Renal pelvis (tissue), 1 donor: ENCODE measurements at regions not wholly inside any gene's neighbourhood (a gene's known extent, or its start where the extent isn't known, plus 50 kb on each side); places are given as distances from the start of the nearest gene placed in this dataset.
"Not testable (repeated sequence)": the region's sequence is repeated elsewhere in the genome, so short reads cannot be mapped to it uniquely, and the experiment has no call there.

Source experiments
- DNase-seq: peaks from one replicate; pipeline ENCODE4 v3.0.0-alpha.2; 2013

DNA sequence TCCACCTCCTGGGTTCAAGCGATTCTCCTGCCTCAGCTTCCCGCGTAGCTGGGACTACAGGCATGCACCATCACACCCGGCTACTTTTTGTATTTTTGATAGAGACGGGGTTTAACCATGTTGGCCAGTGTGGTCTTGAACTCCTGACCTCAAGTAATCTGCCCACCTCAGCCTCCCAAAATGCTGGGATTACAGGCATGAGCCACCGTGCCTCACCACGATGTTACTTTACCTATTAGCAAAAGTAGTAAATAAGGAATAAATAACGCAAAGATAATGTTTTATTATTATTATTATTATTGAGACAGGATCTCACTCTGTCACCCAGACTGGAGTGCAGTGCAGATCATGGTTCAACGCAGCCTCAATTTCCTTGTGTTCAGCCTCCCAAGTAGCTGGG, 145.9 kb downstream of the NPIPB5 start:
- not testable (repeated sequence) for DNase-seq

DNA sequence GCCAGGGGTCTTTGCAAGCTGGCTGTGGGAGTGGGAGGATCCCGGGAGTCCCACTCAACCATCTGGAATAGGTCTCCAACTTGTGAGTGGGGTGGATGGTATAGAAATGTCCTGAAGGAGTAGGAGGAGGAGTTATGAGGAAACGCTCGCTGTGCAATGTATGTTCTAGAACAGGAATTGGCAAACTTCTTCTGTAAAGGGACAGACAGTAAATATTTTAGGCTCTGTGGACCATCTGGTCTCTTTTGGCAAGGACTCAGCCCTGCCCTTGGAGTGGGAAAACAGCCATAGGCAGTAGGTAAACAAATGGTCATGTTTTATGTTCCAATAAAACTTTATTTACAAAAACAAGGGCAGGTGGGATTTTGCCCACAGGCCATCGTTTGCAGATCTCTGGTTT, 149.2 kb downstream of the NPIPB5 start:
- DNase-seq = no peak

DNA sequence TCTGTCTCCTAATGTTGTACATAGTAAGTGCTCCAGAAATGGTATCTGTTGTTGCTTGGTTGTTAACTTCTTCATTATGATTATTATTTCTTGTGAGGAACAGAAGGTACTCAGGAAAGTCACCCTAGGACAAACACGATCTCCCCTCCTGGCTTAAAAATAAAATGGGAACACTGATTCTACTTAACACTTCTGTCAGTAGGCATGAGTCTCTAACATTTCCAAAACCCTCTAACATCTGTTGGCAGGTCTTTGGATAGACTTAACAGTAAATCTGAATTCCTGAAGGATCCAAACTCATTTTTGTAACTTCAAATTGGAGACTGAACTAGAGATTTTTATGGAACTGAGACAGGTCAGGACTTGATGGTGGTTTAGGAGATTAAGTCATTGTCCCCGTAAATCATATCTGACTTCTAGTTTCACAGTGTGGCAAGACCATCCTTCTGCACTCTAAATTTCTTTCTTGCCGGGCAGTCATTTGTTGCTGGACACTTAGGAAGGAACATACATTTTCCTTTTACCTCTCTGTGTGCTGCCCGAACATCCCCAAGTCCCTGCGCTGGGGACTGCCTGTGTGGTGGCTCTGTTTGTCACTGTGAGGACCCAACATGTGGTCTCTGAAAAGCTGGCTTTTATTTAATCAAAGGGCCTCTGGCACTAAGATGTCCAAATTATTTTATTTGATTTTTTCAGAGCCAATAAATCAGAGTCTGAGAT, 149.9 kb downstream of the NPIPB5 start:
- DNase-seq = no peak

DNA sequence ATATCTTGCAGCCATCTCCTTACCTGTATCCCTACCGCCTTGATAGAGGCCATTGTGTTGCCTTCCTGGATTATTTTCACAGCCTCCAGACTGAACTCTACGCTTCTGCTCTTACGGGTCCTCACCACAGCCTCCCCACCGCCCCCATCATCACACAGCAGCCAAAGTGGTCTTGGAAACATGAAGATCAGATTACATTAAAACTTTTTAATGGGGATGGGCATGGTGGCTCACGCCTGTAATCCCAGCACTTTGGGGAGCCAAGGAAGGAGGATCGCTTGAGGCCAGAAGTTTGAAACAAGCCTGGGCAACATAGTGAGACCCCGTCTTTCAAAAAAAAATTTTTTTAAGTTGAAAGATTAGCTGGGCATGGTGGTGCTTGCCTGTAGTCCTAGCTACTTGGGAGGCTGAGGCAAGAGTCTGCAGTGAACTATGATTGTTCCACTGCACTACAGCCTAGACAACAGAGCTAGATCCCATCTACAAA, 150.5 kb downstream of the NPIPB5 start:
- no peak for DNase-seq

DNA sequence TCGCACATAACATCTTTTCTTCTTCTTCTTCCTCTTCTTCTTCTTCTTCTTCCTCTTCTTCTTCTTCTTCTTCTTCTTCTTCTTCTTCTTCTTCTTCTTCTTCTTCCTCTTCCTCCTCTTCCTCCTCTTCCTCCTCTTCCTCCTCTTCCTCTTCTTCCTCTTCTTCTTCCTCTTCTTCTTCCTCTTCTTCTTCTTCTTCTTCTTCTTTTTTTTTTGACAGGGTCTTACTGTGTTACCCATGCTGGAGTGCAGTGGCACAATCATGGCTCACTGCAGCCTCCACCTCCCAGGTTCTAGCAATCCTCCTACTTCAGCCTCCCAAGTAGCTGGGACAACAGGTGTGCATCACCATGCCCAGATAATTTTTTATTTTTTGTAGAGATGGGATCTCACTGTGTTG, 151.0 kb upstream of the HS3ST2 start:
- DNase-seq = not testable (repeated sequence)

DNA sequence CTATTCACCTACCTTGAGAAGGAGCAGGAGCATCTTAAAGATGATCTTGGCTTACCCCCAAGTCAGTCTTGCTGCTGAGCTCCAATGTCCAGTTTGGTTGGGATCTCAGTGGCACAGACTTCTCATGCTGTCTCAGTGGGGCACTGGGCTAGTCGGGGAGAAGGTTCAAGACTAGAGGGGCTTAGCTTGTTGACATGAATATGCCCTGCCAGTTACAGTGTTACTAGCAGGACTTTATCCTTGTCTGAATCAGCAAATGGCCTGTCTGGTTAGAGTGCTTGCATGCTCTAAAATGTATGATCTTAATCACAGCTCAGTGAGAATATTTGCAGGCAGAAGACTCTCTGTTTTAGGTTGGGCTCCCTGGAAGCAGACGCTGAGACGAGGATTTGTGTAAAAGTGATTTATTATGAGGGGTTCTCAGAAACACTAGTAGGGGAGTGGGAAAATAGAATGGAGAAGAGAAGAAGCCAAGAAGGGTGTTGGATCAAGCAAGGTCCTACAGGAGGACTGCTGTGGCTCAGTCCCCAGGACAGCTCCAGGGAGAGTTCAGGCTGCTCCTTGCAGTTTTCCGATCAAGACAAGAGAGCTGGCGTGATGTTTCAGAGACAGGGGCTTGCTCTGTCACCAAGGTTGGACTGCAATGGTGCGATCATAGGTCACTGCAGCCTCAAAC, 150.4 kb upstream of the HS3ST2 start:
- DNase-seq = no peak

DNA sequence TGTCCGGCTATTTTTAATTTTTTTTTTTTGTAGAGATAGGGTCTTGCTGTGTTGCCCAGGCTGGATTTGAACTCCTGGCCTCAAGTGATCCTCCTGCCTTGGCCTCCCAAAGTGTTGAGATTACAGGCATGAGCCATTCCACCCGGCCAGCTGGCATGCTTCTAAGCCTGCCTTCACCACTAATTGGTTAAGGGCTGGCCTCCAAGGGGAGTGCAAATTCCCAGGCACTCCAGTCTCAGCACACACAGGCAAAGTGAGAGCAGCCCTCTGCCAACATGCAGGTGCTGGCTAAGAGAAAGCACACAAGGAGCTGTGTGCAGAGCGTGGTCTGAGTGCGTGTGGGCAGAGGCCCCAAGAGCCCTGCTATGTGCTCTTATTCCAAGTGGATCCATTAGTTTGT, 149.8 kb upstream of the HS3ST2 start:
- no peak for DNase-seq

DNA sequence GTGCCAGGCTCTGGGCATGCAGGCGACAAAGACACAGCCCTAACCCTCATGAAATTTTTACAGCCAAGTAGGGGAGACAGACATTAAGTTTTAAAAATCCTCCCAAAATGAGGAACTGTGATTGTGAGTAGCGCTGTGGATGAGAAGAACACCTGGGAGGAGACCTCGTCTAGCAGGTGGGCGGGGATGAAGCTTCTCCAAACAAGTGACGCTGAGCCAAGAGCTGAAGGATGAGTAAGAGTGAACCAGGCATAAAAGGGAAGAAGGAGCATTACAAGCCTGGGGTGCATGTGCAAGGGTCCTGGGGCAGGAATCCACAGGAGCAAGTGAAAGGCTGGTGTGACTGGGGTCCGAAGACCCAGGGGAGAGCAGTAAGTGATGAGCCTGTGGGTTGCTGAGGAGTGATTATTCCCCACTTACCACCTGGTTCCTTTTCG, 149.4 kb upstream of the HS3ST2 start:
- no peak for DNase-seq

DNA sequence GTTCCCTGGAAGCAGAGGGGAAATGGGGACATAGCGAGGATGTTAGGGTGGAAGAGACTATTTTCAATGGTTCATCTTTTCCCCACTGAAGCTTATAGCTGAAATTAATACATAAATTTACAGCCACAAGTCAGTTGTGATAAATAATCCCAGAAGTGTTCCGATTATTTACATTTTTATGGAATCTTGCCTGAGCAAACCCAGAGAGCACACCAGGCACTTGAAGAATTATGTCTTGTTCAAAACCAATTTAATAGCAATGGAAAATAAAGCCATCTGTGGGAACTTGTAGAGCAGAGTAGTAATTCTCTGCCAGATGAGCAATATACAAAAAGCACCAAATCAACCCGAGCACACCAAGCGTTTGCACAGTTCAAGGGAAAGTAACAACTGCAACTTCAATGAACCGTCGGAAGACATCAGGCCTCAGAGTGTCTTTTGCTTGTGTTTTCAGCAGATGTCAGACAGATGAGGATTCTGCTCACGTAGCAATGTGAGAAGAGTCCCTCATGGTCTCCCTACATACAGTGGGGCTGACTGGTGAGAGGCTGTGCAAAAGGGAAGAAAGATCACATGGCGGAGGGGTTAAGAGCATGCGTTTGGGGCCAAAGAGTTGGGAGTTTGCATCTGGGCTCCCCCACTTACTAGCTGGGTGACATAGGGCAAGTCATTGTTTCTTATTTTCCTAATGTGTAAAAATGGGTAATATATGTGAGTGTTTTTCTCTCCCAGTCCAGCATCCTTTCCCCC, 148.7 kb upstream of the HS3ST2 start:
- DNase-seq = no peak

DNA sequence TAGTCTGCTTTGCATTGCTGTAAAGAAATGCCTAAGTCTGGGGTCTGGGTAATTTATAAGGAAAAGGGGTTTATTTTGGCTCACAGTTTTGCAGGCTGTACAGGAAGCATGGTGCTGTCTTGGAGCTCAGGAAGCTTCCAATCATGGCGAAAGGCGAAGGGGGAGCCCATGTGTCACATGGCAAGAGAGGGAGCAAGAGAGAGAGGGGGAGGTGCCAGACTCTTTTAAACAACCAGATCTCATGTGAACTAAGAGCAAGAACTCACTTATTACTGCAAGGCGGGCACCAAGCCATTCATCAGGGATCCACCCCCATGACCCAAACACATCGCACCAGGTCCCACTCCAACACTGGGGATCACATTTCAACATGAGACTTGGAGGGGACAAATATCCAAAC, 148.2 kb upstream of the HS3ST2 start:
- no peak for DNase-seq

DNA sequence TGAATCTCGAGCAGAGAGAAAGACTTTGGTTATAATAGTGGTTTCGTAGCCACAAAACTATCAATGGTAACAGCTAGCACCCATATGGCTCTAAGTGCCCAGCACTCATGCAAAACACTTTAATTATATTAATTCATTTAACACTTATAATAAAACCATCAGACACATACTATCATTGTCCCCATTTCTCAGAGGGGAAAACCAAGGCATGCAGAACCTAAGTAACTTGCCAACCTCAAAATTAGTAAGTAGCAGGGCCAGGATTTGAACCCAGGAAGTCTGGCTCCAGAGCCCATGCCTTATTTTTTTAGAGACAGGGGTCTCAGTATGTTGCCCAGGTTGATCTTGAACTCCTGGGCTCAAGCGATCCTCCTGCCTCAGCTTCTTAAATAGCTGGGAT, 145.6 kb upstream of the HS3ST2 start:
- DNase-seq = no peak

DNA sequence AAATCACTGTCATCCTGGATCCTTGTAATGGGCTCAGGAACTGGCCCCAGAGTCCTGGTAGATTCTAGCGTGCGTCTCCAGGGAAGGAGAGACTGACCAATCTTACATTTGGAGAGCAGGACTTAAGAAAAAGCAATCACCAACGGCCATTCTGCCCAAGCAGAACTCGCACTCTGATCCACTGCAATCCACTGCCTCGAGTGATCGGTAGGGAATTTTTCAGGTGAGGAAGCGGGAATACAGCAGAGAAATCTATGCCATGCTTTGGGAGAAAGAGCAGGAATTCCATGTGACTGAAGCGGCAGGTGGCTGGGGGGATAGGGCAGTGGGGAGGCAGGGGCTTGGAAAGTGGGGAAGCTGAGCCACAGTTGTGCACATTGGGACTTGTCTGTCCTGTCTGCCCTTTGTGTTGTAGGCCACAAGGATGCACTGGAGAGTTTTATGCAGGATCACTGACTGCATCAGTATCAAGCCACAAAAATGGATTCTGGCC, 143.9 kb upstream of the HS3ST2 start:
- no peak for DNase-seq

DNA sequence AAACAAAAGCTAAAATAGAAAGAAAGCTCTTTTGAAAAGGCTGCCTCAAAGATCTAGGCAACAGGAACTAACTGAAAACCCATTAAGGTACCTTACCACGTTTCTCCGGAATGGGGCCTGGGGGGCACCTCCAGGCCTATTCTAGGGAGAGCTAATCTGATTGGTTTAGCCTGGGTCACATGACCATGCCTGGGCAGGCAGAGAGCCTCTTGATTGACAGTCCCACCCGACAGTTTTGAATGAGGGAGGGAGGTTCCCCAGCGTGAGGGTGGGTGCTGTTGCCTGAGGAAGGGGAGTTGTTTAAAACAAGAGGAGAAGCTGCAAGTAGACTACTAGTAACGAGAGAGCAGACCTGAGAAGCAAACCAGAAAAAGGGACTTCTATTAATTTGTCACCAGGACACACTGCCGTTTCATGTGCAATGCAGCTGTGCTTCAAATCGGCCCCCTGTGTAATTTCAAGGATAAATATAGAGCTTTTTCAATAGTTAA, 143.4 kb upstream of the HS3ST2 start:
- DNase-seq = no peak

DNA sequence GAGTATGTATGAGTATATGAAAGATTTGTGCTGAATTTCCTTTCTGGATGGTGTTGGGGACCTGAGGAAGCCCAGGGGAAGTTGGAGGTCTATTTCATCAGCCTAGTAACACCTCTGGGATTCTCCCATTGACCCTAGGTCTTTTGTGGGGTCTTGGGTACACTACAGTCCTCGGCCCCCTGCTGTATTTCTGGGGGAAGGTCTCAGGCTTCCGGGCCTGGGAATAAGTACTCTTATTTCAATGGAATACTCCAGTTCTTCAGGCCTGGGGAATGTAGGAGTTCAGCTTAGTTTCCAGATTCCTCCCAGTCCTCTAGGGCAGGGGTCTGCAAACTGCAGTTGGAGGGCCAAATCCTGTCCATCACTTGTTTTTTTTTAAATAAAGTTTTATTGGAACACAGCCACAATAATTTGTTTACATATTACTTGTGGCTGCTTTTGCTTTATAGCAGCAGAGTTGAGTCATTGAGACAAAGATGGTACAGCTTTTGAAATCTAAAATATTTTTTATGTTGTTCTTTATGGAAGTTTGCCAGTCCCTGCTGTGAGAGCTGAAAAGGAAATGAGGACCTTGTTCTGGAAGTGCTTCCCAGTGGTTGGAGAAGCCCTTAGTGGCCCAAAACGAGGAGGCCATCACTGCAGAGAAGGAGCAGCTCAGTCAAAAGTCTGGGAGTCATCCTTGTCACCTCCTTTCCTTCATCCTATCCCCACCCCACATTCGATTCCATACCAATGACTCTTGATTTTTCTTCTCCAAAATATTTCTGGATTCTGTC, 142.5 kb upstream of the HS3ST2 start:
- no peak for DNase-seq

DNA sequence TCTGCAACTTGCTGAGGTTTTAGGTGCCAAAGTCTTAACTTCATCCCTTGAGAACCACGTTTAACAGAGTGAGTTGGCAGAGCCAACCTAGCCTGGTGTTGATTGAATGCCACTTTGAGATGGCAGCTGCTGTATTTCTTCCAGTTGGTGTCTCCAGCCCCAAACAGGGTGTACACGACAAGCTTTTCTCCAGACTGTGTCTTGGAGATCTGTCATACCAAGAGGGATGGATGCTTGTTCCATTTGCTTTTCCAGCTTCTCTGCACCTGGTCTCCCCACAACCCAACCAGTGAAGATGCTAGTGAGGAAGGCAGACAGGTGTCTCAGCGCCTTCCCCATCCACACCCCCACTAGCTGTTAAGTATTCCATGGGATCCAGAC, 141.1 kb upstream of the HS3ST2 start:
- no peak for DNase-seq

DNA sequence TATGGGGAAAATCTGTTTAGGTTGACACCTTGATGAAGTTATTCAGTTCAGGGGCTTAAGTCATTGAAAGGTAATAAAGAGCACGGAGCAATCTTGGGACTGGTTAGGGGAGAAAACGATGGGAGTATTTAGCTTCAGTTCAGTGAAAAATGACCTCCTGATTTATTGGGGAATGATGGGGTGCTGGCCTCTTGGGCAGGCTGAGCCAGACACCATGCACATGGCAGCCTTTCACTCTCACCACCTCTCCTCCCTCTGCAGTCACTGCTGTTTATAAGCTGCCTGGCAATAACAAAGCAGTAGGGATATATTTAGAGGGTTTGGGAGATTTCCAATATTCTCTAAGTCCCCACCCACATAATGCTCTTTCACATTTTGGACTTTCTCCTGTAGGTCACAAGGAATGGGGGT, 140.5 kb upstream of the HS3ST2 start:
- no peak for DNase-seq

DNA sequence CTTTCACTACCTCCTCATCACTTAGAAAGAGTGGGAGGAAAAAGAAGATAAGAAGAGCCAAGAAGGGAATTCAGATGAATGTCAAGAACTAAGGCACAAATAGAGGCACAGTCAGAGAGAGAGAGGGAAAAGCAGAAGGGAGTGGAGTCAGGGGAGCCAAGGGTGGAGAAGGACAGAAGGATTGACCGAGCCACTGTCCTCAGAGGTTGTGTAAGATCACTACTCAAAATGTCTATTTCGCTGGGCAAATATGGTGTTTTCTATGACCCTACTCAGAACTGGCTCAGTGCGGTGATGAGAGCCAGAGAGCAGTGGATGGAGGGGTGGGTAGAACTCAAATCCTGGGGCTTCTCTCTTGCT, 139.2 kb upstream of the HS3ST2 start:
- DNase-seq = no peak

DNA sequence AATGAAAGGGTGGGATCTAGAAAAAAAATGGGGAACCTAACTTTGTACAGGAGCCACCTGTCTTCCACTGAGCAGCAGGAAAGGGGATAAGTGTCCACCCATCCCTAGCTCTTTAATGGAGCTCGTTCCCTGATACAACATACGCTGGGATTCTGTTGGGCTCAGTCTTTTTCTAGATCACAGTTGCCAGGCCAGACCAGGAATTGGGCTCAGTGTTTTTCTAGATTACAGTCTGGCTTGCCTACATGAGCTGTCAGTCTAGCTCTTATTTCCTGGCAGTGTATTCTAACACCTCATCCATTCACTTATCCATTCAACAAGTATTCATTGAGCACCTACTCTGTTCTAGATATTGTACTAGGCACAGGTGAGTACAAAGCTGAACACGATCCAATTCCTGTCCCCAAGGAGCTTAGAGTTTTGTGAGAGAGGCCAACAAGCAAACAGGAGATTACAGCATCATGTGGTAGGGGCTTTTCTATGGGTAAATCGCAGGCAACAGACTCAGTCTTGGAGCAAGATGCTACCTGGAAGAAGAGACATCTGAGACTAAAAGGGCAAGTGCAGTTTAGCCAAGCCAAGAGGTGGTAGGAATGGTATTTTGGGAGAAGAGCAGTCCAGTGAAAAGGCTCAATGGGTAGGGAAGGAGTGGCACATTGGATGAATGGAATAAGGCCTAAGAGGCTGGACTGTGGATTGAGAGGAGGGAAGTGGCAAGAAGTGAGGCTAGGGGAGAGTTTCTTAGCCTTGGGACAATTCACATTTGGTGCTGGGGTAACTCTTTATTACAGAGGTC, 138.0 kb upstream of the HS3ST2 start:
- no peak for DNase-seq

DNA sequence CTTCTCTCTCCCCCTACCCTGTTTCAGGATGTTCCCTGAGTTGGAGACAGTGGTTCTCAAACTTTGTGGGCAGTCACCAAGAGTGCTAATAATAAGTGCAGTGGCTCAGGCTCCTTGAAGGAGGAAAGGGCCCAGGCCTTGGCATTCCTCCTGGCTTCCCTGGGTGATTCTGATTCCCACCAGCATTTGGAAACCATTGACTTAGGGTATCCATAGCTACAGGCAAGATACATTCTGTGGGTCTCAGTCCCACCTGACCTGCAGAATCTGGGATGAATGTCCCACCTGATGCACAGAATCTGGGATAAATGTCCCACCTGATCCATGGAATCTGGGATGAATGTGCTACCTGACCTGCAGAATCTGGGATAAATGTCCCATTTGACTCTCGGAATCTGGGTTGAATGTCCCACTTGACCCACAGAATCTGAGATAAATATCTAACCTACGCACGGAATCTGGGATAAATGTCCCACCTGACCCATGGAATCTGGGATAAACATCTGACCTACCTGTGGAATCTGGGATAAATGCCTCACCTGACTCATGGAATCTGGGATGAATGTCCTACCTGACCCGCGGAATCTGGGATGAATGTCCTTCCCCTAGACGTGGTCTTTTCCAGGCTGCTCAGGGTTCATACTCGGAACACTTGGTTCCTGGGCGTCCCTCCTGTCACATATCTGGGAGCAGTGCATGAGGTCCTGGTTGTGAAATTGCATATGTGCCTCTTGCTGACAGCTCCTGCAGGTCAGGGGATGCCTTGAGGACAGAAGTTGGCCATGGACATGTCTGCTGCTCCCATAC, 136.7 kb upstream of the HS3ST2 start:
- DNase-seq = no peak

DNA sequence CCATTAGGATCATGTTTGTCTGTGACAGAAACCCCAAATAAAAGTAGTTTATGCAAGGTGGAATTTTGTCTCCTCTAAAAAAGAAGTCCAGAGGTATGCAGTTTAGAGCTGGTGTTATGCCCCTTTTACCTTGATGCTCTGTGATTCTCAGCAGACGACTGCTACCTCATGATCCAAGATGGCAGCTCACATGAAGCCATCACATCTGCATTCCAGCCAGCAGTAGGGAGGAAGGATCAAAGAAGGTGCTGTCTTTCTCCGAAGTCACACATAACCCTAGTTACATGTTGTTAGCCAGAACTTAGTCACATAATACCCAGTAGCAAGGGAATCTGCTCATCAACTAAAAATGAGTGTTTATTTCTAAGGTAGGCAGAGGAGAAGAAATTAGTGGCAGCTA, 135.7 kb upstream of the HS3ST2 start:
- no peak for DNase-seq
